Astrocyte (in vitro differentiated cells and primary cell): ENCODE measurements at regions not wholly inside any gene's neighbourhood (a gene's known extent, or its start where the extent isn't known, plus 50 kb on each side); places are given as distances from the start of the nearest gene placed in this dataset.

Source experiments
- DNase-seq: peaks from one replicate; pipeline ENCODE4 v3.0.0-alpha.2; 2010; ENCODE audit warnings: low read depth
- FAIRE-seq: peaks from 2 replicates; lab custom pipeline; 2011; peaks lifted over from hg19 to GRCh38; lab: Jason Lieb, UNC
- H2AFZ ChIP-seq: 2 replicates; pipeline ENCODE4 v1.6.0; 2012; ENCODE audit warnings: low read depth, low read length, inconsistent platforms
- H3K27ac ChIP-seq: 2 replicates; pipeline ENCODE4 v1.5.1; 2011; ENCODE audit warnings: low read depth, low read length, inconsistent platforms
- H3K27me3 ChIP-seq: 2 replicates; pipeline ENCODE4 v1.6.0; 2011; ENCODE audit warnings: low read length, inconsistent platforms; ENCODE audit not compliant: insufficient read depth
- H3K36me3 ChIP-seq: 2 replicates; pipeline ENCODE4 v1.5.1; 2011; ENCODE audit warnings: low read length, inconsistent platforms; ENCODE audit not compliant: insufficient read depth
- H3K4me1 ChIP-seq: 2 replicates; pipeline ENCODE4 v1.5.1; 2011; ENCODE audit warnings: low read length, inconsistent platforms; ENCODE audit not compliant: insufficient read depth
- H3K4me2 ChIP-seq: 2 replicates; pipeline ENCODE4 v1.6.0; 2012; ENCODE audit warnings: low read length, inconsistent platforms
- H3K4me3 ChIP-seq: 2 replicates; pipeline ENCODE4 v1.5.1; 2011; ENCODE audit warnings: low read depth, mild to moderate bottlenecking, low read length, inconsistent platforms; ENCODE audit not compliant: insufficient read depth
- H3K79me2 ChIP-seq: 2 replicates; pipeline ENCODE4 v1.6.0; 2012; ENCODE audit warnings: mild to moderate bottlenecking, low read length, inconsistent platforms; ENCODE audit not compliant: insufficient read depth
- H3K9ac ChIP-seq: 2 replicates; pipeline ENCODE4 v1.6.0; 2012; ENCODE audit warnings: mild to moderate bottlenecking, low read length, inconsistent platforms
- H3K9me3 ChIP-seq: 2 replicates; pipeline ENCODE4 v1.5.1; 2012; ENCODE audit warnings: low read depth, mild to moderate bottlenecking, low read length, inconsistent platforms; ENCODE audit not compliant: insufficient read depth
- H4K20me1 ChIP-seq: 2 replicates; pipeline ENCODE4 v1.6.0; 2012; ENCODE audit warnings: low read length, inconsistent platforms; ENCODE audit not compliant: insufficient read depth
- H3K27ac Mint-ChIP-seq: one replicate; pipeline ENCODE4 v1.8.0; 2021; ENCODE audit warnings: mild to moderate bottlenecking, mixed read lengths; ENCODE audit not compliant: unreplicated experiment
- H3K27me3 Mint-ChIP-seq: one replicate; pipeline ENCODE4 v1.8.0; 2021; ENCODE audit warnings: low read depth, mixed read lengths; ENCODE audit not compliant: unreplicated experiment
- H3K36me3 Mint-ChIP-seq: one replicate; pipeline ENCODE4 v1.8.0; 2021; ENCODE audit warnings: low read depth, mixed read lengths; ENCODE audit not compliant: unreplicated experiment
- H3K4me1 Mint-ChIP-seq: one replicate; pipeline ENCODE4 v1.8.0; 2021; ENCODE audit warnings: low read depth, mixed read lengths; ENCODE audit not compliant: unreplicated experiment
- H3K4me3 Mint-ChIP-seq: one replicate; pipeline ENCODE4 v1.8.0; 2021; ENCODE audit warnings: mild to moderate bottlenecking, moderate library complexity, mixed read lengths; ENCODE audit not compliant: unreplicated experiment
- H3K9me3 Mint-ChIP-seq: one replicate; pipeline ENCODE4 v1.8.0; 2021; ENCODE audit warnings: mild to moderate bottlenecking, mixed read lengths; ENCODE audit not compliant: unreplicated experiment
- EZH2 ChIP-seq: IDR thresholded peaks from 2 replicates; pipeline ENCODE4 v1.6.1; 2012; ENCODE audit warnings: mild to moderate bottlenecking, low read length, inconsistent platforms; ENCODE audit not compliant: insufficient read depth
- TF ChIP-seq, protein P1 (sequence below): IDR thresholded peaks from 2 replicates; pipeline ENCODE4 v1.5.1; 2011; ENCODE audit warnings: low read depth, mild to moderate bottlenecking, inconsistent platforms, low read length, moderate library complexity; ENCODE audit not compliant: insufficient read depth

- Histone ChIP-seq H2AFZ (no peak overlapping the region), H3K36me3 (no peaks in the 10 kb centered on the region), H4K20me1 (no peaks in the 10 kb centered on the region), H3K27me3 (no peaks in the 10 kb centered on the region), H3K4me1 (no peaks in the 10 kb centered on the region), H3K9me3 (no peaks in the 10 kb centered on the region), H3K4me3 (no peak overlapping the region), H3K79me2 (no peaks in the 10 kb centered on the region), H3K9ac (no peak overlapping the region), H3K4me2 (no peak overlapping the region), H3K27ac (no peak overlapping the region)
- Mint-ChIP-seq H3K27ac (no peak overlapping the region), H3K36me3 (no peaks in the 10 kb centered on the region), H3K4me1 (peaks cover 3% of the 10 kb centered on the region), H3K4me3 (no peak overlapping the region), H3K27me3 (no peaks in the 10 kb centered on the region), H3K9me3 (peaks cover 3% of the 10 kb centered on the region)
- TF ChIP-seq EZH2 = no peak
- TF ChIP-seq, protein P1, sequence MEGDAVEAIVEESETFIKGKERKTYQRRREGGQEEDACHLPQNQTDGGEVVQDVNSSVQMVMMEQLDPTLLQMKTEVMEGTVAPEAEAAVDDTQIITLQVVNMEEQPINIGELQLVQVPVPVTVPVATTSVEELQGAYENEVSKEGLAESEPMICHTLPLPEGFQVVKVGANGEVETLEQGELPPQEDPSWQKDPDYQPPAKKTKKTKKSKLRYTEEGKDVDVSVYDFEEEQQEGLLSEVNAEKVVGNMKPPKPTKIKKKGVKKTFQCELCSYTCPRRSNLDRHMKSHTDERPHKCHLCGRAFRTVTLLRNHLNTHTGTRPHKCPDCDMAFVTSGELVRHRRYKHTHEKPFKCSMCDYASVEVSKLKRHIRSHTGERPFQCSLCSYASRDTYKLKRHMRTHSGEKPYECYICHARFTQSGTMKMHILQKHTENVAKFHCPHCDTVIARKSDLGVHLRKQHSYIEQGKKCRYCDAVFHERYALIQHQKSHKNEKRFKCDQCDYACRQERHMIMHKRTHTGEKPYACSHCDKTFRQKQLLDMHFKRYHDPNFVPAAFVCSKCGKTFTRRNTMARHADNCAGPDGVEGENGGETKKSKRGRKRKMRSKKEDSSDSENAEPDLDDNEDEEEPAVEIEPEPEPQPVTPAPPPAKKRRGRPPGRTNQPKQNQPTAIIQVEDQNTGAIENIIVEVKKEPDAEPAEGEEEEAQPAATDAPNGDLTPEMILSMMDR = no peak
- no peak for FAIRE-seq
- DNase-seq = no peak
Measured at GRCh38 chr12:13316587-13317246, 120.2 kb downstream of the EMP1 start.

DNA sequence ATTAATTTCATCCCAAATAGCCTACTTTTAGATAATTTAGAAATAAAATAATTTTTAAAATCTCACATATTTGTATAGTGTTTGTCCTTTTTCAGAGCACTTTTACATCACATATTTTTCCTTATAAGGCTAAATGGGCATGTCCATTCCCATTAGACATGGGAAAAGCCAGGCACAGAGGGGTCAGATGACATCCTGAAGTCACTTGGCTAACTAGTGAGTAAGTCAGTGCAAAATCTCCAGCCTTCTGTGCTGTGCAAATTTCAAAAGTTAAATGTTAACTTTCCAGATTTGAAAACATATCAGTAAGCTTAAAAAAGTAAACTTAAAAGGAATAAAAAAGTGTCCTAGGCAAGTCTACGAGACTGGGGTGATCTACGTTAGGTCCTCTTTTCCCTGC, 117.4 kb downstream of the EMP1 start:
- no peaks in the 10 kb centered on the region for H3K79me2 ChIP-seq
- H3K36me3 ChIP-seq = no peaks in the 10 kb centered on the region
- H2AFZ ChIP-seq = no peak overlapping the region
- no peaks in the 10 kb centered on the region for H3K4me1 ChIP-seq
- FAIRE-seq (no peak), DNase-seq (no peak)
- no peaks in the 10 kb centered on the region for H3K27me3 ChIP-seq
- TF ChIP-seq, protein P1 = no peak
- no peak for TF ChIP-seq EZH2
- H3K27ac Mint-ChIP-seq = no peak overlapping the region
- no peak overlapping the region for H3K9ac ChIP-seq
- H3K27ac ChIP-seq = no peak overlapping the region
- H3K4me1 Mint-ChIP-seq = peaks cover 7% of the 10 kb centered on the region
- H3K4me2 ChIP-seq = no peak overlapping the region
- no peaks in the 10 kb centered on the region for H4K20me1 ChIP-seq
- H3K9me3 ChIP-seq = no peaks in the 10 kb centered on the region
- no peaks in the 10 kb centered on the region for H3K9me3 Mint-ChIP-seq
- no peaks in the 10 kb centered on the region for H3K27me3 Mint-ChIP-seq
- H3K4me3 Mint-ChIP-seq = no peak overlapping the region
- no peaks in the 10 kb centered on the region for H3K36me3 Mint-ChIP-seq
- no peak overlapping the region for H3K4me3 ChIP-seq

DNA sequence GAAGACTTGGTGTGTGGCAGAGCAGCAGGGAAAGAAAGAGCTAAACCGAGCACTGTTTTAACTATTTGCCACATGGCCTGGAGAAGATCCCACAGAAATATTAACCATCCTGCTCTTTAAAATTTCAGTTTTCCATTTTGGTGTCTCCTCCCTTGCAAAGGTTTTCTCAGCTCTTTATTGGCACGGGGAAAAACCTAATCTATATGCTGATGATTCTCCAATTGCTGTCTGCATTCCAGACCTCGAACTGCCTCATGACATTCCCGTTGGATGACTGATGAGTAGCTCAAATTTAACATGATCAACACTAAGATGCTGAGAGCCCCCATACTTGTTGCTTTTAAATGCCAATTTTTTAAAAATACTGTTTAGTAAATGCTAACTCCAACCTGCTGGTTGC, 115.0 kb downstream of the EMP1 start:
- no peaks in the 10 kb centered on the region for H3K9me3 ChIP-seq
- Mint-ChIP-seq H3K4me3 (no peak overlapping the region), H3K27me3 (peaks cover 8% of the 10 kb centered on the region), H3K9me3 (peaks cover 2% of the 10 kb centered on the region), H3K36me3 (no peaks in the 10 kb centered on the region), H3K4me1 (peaks cover 7% of the 10 kb centered on the region), H3K27ac (no peak overlapping the region)
- no peaks in the 10 kb centered on the region for H3K27me3 ChIP-seq
- H3K4me2 ChIP-seq = no peak overlapping the region
- H3K4me3 ChIP-seq = no peak overlapping the region
- no peaks in the 10 kb centered on the region for H3K36me3 ChIP-seq
- FAIRE-seq (no peak), DNase-seq (no peak)
- no peak overlapping the region for H3K9ac ChIP-seq
- H2AFZ ChIP-seq = no peak overlapping the region
- no peaks in the 10 kb centered on the region for H4K20me1 ChIP-seq
- H3K79me2 ChIP-seq = no peaks in the 10 kb centered on the region
- H3K4me1 ChIP-seq = no peaks in the 10 kb centered on the region
- TF ChIP-seq EZH2 = no peak
- TF ChIP-seq, protein P1 = no peak
- no peak overlapping the region for H3K27ac ChIP-seq
